ENCODE measurements at regions not wholly inside any gene's neighbourhood (a gene's known extent, or its start where the extent isn't known, plus 50 kb on each side); places are given as distances from the start of the nearest gene placed in this dataset.
A peak's percentile ranks its signal among the peaks of the same experiment; 100 is the strongest.

- 0 out of 2 replicates have a peak, but pooled peaks have one; percentile 15 for TF ChIP-seq REST (IDR thresholded peaks at IDR 0.05; ENCODE audit: borderline replicate concordance)
- no peak for TF ChIP-seq REST (CRISPR knock-in tag; IDR thresholded peaks at IDR 0.05; ENCODE audit: low read depth)
- TF ChIP-seq ZNF3 (CRISPR knock-in tag; IDR thresholded peaks at IDR 0.05), result no peak
- TF ChIP-seq SREBF1 (IDR thresholded peaks at IDR 0.05; ENCODE audit: borderline replicate concordance, low read depth, low read length), result no peak
- TF ChIP-seq ZNF280B (CRISPR knock-in tag; IDR thresholded peaks at IDR 0.05), result no peak
- no peak for TF ChIP-seq ETS1 (conservative IDR thresholded peaks at IDR 0.05; ENCODE audit: control insufficient read depth, low read depth, low read length)
- TF ChIP-seq POLR2B (IDR thresholded peaks at IDR 0.05; ENCODE audit: low read depth, partially characterized antibody), result no peak
- no peak for TF ChIP-seq BACH1 (tag; IDR thresholded peaks at IDR 0.05)
- TF ChIP-seq PREB (CRISPR knock-in tag; IDR thresholded peaks at IDR 0.05), result no peak
- TF ChIP-seq NONO (IDR thresholded peaks at IDR 0.05; ENCODE audit: low read depth in 2 of 2, low read length in 1 of 2), result no peak
- TF ChIP-seq SMC3 (conservative IDR thresholded peaks at IDR 0.05; ENCODE audit: insufficient read depth, low read depth, low read length), result peak; percentile 33; the same call in 1 of the 2 replicates
- TF ChIP-seq NCOA2 (IDR thresholded peaks at IDR 0.05; ENCODE audit: partially characterized antibody in 2 of 2), result no peak
- no peak for TF ChIP-seq ZSCAN29 (IDR thresholded peaks at IDR 0.05)
- TF ChIP-seq ZFP1 (CRISPR knock-in tag; IDR thresholded peaks at IDR 0.05), result no peak
- no peak for TF ChIP-seq ZNF431 (CRISPR knock-in tag; IDR thresholded peaks at IDR 0.05)
- peak in 1 of 2 experiments; percentile 48; a peak in 2 of 4 replicates for TF ChIP-seq RAD21 (CRISPR knock-in tag; conservative IDR thresholded peaks at IDR 0.05 in 1 of 2, IDR thresholded peaks at IDR 0.05 in 1 of 2)
- no peak for TF ChIP-seq SMARCA4 (IDR thresholded peaks at IDR 0.05)
- no peak for TF ChIP-seq FIP1L1 (IDR thresholded peaks at IDR 0.05; ENCODE audit: low read depth, low read length, poor library complexity, severe bottlenecking)
Observed at GRCh38 chr16:13426269-13426668, 493.7 kb upstream of the ERCC4 start (continued).
